ENCODE measurements at regions not wholly inside any gene's neighbourhood (a gene's known extent, or its start where the extent isn't known, plus 50 kb on each side); places are given as distances from the start of the nearest gene placed in this dataset.
A peak's percentile ranks its signal among the peaks of the same experiment; 100 is the strongest.

DNA sequence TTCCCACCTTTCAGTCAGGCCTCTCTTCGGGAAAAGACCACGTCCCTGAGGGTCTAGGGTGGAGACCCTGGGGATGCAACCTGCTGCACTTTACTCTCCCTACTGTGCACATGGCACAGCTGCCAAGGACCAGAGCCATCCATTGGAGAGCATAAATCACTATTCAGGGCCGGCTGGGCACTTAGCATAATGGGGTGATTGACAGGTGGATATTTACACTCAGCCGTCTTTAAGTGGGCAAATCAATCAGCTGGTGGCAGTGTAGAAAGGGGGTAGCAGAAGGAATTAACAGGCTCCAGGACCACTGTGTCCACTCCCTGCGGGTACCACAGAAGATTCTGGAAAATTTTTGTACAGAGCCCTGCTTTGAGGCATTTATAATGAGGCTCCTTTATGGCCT, 87.3 kb upstream of the IRX6 start:
- DNase-seq, result no peak

DNA sequence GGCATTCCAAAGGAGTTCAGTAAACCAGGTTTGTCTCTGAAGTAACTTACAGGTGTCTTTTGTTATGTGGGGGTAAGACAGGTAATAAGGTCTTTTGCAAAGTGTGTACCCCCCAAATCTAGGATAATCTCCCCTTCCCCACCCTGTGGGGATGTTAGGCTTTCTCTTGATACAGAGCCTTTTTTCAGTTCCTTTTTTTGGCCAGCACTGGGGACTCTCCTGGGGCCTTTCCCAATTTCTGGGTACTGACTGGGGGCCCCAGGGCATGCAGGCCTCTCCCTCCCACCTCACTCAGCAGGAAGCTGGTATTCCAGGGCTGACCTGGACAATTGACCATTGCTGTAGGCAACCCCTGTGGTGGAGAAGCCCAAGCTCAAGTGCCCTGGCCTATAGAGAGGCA, 84.3 kb upstream of the IRX6 start:
- no peak for DNase-seq

DNA sequence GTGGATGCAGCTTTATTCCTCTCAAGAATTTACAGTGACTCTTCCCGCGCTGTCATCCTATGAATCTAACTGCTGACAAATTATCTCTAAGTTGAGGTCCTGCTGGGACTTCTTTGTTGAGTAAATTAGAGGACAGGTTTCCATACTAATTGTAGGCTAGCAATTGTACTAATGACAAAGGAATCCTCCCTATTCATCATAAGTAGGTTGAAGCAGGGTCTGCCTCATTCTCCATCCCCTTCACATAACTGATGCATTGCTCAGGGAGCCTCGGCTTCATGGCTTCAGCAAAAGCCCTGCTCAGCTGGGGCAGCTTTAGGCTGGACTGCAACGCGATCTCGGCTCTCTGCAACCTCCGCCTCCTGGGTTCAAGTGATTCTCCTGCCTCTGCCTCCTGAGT, 83.1 kb upstream of the IRX6 start:
- DNase-seq, result no peak

DNA sequence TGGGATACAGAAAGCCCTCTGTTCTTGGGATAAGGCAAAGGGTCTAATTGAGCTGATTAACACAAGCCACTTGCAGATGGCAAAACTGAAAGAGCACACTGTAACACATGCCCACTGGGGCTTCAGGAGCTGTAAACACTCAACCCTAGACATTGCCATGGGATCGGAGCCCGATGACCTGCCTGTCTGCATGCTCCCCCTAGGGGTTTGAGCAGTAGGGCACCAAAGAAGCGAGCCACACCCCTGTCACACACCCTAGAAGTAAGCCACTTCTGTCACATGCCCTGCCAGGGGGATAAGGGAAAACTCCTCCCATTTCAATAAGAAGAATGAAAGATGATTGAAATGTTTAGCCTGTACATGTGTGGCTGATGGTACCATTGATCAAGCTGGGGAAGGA, 81.3 kb upstream of the IRX6 start:
- no peak for DNase-seq

DNA sequence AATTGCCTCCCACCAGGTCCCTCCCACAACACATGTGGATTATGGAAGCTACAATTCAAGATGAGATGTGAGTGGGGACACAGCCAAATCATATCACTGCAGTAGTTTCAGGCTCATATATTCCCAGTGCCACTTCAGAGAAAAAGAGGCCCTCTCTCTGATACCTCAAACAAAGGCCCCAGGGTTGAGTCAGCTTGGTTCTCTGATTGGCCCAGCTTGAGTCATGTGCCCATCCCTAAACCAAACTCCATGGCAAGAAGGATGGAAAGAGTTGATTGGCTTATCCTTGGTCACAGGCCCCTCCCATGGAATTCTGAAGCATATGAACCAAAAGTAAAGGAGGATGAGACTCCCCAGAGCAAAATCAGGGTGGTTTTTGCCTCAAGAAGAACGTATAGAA, 75.9 kb upstream of the IRX6 start:
- no peak for DNase-seq

DNA sequence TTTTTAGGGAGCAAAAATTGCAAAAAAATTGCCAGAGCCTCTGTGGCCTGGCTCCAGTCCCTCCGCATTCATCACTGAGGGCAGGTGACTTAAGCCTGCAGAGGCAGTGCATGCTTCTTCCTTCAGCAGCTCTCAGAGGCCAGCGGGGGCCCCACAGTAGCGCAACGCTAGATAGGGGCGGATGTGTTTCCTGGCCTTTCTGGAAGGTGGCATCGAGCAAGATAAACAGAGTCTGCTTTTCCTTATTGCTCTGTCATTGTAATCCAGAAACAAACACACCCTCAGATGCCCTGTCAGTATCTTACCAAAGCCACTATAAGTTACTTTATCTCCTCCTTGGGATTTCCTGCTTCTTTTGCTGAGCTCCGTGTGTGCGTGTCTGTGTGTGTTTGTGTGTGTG, 75.5 kb upstream of the IRX6 start:
- no peak for DNase-seq

DNA sequence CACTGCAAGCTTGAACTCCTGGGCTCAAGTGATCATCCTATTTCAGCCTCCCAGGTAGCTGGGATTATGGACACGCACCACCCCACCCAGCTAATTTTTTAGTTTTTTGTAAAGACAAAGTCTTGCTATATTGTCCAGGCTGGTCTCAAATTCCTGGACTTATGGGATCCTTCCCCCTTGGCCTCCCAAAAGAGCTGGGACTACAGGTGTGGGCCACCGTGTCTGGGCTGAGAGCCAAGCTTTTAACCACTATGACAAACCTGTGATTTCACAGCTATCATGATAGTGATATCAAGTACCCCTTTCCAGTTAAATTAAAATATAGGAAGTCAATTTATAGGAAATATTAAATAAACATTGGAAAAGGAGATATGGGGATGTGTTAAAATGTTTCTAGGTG, 74.6 kb upstream of the IRX6 start:
- DNase-seq, result no peak

DNA sequence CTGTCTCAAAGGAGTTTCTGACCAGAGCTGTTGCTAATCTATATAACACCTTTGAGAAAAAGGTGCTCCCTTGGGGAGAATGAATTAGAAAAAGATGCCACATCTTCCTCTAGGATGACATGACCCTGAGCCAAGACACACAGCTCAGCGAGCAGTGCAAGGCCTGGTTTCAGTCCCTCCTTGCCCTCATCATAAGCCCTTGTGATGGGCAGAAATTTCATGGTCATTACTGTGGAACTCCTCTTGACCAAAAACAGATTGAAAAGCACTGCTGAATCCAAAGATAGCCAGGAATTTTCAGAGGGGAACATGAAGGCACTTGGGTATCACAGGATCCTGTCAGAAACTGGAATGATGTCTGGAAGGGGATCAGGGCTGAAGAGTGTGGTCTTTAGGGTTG, 74.1 kb upstream of the IRX6 start:
- DNase-seq, result no peak

DNA sequence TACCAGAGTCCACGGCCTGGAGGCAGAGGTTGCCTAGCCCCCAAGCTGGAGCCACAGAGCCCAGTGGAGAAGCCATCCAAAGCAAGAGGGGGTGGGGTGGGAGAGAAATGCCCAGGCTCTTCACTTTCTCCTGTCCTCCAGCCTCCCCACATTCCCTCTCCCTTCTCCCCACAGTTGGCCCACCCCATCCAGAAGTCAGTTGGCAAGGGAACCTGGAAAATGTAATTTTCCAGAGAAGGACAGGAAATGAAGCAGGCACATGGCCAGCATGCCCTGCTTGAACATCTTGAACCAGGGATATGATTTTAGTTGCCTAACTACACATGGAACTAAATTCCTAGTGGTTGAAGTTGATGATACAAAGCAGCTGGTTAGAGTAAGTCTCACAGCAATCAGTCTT, 73.3 kb upstream of the IRX6 start:
- DNase-seq, result peak; percentile 45

DNA sequence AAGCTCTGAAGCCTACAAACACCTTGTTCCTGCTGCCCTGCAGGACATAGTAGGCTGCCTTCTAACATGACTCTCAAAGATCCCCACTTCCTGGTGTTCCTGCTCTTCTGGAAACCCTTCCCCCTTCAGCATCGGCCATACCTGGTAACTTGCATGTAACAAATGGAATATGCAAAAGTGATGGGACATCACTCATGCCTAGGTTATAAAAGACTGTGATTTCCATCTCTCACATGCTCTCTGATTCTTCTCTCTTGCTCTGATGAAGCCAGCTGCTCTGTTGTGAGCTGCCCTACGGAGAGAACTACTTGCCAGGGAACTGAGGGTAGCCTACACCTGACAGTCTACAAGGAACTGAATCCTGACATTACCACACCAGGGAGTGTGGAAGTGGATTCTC, 72.9 kb upstream of the IRX6 start:
- DNase-seq, result no peak

DNA sequence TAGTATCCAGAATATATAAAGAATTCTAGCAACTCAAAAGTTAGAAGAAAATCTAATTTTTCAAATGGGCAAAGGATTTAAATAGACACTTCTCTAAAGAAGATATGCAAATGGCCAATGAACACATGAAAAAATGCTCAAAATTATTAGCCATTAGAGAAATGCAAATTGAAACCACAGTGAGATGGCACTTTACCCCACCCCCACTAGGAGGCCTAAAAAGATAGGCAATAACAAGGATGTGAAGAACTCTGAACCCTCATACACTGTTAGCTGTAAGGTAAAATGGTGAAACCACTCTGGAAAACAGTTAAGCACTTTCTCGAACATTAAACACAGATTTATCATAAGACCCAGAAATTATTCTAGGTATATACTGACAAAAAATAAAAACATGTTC, 71.4 kb upstream of the IRX6 start:
- no peak for DNase-seq

DNA sequence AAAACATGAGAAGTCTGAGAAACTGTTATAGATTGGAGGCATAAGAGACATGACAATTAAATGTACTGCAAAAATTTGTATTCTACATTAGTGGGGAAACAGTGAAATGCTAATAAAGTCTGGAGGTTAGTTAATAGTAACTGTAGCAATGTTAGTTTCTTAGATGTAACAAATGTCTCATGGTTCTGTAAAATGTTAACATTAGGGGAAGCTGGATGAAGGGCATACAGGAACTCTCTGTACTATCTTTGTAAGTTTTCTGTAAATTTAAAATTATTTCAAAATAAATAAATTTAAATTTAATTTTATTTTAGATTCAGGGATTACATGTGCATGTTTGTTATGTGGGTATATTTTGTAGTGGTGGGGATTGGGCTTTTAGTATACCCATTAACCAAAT, 70.0 kb upstream of the IRX6 start:
- DNase-seq, result no peak

DNA sequence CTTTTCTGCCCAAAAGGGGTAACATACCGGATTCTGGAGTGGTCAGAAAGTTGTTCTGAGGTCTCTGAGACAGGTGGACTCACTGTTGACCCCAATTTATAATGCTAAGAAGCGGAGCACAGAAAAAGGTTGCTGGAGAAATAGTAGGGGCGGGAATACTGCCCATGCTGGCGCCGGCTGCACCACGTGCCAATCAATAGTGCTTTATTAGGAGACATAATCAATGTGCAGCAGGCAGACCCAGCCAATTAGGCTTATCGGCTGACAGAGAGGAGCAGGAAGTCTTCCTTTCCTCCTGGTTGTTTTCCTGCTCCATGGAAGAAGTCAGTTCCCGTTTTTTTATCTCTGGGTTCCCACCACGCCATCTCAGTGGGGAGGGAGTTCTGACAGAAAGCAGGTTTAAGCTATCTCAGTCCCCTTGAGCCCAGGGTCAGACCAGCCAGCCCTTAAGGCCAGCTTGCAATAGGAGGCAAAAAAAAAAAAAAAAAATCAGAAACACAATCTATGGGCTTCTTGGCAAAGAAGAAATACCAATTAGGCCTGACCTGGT, 68.2 kb upstream of the IRX6 start:
- DNase-seq, result no peak

DNA sequence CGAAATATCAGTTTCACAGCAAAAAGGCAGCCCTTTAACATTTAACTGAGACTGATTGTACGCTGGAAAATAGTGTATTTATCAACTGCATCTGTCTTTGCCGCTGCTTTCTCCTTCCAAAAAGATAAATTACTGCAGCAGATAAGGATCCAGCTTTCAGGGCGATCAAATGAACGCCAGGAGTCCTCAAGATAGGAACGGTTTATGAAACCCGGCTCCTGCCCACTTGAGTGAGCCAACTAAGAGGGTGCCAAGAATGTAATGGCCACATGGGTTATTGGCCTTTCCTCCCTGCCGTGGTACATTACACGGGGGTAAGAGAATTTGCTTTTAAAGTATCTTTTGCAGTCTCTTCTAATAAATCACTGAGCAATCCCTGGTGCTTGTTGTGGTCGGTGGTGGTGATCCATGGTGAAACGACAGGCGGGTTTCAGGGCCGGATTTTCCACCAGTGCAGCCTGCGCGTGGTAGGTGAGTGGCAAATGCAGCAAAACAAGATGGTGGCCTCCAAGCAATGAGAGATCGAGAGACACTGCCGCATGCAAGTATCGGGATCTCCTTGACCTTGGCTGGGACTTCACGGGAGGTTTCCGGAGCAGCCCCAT, 67.5 kb upstream of the IRX6 start:
- no peak for DNase-seq

DNA sequence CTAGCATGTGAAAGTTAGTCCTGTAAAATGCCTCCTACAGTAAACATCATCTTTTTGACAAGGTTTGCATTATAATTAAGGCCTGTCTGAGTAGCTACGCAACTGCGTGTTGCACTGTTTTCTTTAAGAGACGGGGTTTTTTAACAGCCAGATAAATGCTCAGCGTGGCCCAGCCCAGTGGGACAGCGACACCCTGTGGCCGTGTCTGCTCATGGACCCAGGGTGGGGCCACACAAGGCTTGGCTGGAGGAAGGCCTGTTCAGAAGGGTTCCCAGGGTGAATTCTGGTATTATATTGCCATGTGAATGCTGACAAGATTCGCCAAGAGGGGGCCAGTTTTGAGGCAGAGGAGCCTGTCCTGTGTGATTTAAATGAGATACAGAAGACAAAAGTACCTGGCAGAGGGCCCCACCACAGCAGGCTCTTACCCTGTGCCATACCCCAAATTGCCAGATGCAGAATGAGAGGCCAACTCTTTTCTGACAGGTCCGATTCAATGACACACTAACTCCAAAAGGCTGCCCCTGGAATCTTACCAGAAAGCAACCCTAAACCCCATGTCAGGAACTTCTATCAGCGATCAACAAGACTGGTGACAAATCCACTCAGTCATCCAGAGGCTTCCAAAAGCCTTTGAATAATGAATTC, 65.9 kb upstream of the IRX6 start:
- DNase-seq, result peak; percentile 67

DNA sequence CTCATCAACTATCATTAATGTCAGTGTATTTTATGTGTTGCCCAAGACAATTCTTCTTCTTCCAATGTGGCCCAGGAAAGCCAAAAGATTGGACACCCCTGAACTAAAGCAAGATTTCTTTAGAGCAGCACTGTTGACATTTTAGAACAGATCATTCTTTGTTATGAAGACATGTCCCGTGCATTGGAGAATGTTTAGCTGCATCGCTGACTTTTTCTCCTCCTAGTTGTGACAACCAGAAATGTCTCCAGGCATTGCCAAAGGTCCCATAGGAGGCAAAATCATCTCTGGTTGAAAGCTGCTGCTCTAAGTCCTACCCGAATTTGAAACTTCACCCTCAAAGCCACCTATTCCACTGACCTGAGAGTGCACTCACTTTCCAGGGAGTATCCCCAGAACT, 62.7 kb upstream of the IRX6 start:
- no peak for DNase-seq

DNA sequence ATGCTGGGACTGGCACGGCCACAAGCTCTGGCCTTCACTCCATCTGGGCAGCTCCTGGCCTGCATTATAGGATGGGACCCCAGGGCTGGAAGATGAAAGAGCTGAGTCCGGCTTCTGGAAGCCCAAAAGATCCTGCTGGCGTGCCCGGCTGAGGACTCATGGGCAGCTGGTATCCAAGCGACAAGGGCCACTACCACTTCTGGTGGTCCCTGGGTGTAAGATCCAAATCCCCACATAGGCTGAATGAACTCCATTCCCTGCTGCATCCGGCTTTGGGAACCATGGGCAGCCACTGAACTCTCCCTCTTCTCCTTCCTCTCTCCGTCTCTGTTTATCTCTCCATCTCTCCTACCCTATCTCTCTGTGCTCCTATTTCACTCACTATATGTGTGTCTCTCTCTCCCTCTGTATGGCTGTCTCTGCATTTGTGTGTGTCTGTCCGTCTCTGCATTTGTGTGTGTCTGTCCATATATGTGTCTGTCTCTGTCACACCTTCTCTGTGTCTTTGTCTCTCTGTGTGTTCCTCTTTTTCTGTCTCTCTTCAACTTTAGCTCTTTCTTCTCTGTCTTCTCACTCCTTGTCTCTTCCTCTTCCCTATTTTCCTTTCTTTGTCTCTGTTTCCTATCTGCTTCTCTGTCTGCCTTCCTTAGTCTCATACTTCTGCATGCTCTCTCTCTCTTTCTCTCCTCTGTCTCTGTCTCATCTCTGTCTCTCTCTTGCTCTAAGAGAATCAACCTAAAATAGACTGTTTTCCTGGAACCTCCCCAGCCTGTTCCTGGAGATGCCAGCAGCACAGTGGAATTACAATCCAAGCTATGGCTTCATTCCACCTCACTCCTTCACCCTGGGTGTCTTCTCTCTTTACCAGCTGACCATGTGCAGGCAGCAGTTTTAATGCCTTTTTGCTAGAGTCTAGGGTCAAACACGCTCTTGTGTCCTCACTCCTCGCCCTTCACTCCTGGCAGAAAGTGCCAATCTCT, 60.4 kb upstream of the IRX6 start:
- DNase-seq, result no peak

DNA sequence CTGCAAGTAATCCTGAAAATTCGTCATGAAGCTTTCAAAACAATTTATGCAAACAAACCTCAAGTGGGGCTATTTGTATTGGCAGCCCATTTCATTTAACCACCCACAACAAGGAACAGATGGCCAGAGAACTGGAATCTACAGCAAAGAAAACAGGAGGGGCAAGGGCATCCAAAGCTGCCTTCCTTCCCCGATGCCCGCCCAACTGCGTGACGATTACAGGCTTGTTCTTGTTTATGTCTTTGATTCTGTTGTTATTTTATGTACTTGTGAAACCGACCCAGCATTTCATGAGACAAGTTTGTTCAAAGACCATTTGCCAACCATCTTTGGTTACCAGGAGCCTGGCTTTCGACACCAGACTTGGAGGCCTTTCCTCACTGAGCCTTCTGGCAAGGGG, 59.1 kb upstream of the IRX6 start:
- no peak for DNase-seq

DNA sequence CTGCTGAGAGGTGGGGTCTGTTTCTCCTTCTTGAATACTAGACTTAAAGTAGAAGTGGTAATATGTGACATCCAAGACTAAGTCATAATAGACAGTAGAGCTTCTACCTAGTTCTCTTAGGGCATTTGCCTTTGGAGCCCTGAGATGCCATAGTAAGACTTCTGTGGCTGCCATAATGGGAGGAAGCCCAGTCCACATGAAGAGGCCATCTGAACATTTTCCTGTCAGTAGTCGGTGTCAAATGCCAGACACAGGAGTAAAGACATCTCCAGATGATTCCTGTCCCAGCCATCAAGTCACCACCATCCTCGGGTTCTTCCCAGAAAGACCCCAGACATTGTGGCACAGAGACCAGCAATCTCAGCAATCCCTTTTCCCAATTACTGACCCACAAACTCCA, 58.1 kb upstream of the IRX6 start:
- no peak for DNase-seq

DNA sequence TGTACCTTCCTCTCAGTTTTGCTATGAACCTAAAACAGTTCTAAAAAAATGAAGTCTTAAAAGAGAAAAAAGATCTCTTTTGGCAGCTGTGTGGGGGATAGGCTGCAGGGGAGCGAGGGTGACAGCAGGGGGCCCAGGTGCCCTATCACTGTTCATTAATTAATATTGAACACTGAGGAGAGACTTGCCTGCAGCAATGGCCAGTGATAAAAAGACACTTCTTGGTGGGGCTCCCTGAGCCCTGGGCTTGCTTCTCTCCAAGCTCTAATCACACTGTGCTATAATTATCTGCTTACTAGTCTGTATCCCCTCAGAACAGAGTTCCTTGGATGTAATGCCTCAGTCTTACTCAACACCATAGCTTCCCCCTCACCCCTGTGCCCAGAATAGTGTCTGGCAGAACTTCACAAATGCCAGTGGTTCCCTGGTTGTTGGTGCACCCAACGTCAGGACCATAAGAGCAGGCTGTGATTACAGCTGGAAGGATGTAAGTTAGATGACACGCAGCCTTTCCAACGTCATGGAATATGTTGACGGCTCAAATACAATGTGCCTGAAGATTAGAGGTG, 52.0 kb upstream of the IRX6 start:
- DNase-seq, result no peak

DNA sequence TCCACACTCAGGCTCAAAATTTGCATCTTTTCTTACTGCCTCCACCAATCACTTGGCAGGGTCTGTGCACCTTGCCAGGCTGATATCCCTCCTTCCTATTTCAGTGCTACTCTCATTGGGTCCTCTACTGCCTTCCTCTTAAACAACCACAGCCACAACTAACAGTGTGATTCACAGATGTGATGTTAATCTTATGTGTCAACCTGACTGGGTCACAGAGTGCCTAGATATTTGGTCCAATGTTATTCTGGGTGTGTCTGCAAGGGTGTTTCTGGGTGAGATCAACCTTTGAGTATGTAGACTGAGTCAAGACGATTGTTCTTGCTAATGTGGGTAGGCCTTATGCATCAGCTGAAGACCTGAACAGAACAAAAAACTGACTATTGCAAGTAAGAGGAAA, 51.3 kb upstream of the IRX6 start:
- DNase-seq, result no peak

DNA sequence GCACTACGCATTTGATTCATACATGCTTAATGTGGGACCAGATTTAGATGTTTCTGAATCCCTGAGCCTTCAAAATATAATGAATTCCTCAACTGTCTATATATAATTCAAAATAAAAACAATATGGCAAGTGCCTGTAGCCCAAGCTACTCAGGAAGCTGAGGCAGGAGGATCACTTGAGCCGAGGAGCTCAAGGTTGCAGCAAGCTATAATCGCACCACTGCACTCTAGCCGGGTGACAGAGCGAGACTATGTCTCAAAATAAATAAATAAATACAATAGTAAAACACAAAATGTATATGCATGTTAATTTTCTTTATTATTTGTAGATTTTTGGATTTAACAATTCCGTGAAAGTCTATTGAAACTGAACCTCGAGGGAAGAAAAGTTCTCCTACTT, 50.6 kb upstream of the IRX6 start:
- no peak for DNase-seq

DNA sequence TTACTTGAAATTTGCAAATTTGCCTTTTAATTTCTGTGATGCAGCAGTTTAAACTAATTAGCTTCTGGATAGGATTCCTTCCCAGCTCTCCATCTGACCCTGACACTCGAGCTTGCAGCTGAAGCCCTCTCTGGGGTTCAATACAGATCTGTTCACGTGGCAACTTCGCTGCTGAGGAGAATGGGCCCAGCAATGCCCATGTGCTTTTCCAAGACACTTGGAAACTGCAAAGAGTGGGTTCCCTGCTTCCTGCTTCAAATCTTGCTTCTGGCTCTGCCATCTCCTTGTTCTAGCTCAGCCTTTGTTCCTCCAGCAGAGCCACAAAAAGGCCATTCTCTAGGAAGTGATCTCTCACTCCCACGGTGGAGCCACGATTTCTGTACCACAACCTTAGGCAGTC, 50.0 kb upstream of the IRX6 start:
- DNase-seq, result no peak

Measured in right hindlimb (tissue), 1 donor.